Sigmoid colon (tissue), 3 donors: ENCODE measurements at regions not wholly inside any gene's neighbourhood (a gene's known extent, or its start where the extent isn't known, plus 50 kb on each side); places are given as distances from the start of the nearest gene placed in this dataset.

ENCODE experiments used
- POLR2A ChIP-seq, 2 donors: fragments of 450-650 bp; IDR thresholded peaks; one replicate each; pipeline ENCODE4 v1.6.1; 2016; ENCODE audit warnings: antibody characterized with exemption in 2 of 2, mild to moderate bottlenecking in 2 of 2, moderate library complexity in 2 of 2
- TF ChIP-seq, protein P1 (sequence below), 4 experiments: fragments of 450-650 bp in 3 of 4; fragments of 200-600 bp in 1 of 4; IDR thresholded peaks; one replicate each; pipeline ENCODE4 v1.5.1; 2016 to 2019; ENCODE audit warnings: antibody characterized with exemption in 4 of 4, mild to moderate bottlenecking in 3 of 4, moderate library complexity in 2 of 4

DNA sequence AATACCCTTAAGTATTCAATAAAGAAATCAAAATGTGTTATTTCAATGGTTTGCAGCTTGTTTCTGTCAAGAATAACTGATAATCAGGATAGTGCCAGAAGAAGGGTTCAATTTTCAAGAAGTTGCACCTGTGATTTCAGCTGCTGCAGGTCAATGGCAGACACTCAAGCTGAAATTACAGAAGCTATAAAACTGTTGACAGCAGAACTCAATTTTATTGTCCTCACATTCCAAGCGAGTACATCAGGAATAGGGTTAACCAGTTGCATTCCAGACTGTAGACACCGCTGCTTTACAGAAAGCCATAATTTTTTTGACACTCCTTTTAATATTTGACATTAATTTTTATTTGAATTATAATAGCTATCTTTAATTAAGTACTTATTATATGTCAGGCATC, 364.1 kb downstream of the CGGBP1 start:
- TF ChIP-seq, protein P1, sequence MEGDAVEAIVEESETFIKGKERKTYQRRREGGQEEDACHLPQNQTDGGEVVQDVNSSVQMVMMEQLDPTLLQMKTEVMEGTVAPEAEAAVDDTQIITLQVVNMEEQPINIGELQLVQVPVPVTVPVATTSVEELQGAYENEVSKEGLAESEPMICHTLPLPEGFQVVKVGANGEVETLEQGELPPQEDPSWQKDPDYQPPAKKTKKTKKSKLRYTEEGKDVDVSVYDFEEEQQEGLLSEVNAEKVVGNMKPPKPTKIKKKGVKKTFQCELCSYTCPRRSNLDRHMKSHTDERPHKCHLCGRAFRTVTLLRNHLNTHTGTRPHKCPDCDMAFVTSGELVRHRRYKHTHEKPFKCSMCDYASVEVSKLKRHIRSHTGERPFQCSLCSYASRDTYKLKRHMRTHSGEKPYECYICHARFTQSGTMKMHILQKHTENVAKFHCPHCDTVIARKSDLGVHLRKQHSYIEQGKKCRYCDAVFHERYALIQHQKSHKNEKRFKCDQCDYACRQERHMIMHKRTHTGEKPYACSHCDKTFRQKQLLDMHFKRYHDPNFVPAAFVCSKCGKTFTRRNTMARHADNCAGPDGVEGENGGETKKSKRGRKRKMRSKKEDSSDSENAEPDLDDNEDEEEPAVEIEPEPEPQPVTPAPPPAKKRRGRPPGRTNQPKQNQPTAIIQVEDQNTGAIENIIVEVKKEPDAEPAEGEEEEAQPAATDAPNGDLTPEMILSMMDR (IDR thresholded peaks at IDR 0.05), result no peak
- TF ChIP-seq POLR2A (IDR thresholded peaks at IDR 0.05), result no peak
